GM13976 (cell line): ENCODE measurements at regions not wholly inside any gene's neighbourhood (a gene's known extent, or its start where the extent isn't known, plus 50 kb on each side); places are given as distances from the start of the nearest gene placed in this dataset.
"Not testable (repeated sequence)": the region's sequence is repeated elsewhere in the genome, so short reads cannot be mapped to it uniquely, and the experiment has no call there.

Experiments
- DNase-seq: peaks from one replicate; pipeline ENCODE4 v3.0.0; 2012; ENCODE audit warnings: low spot score
- in situ Hi-C: fragments of 300-500 bp; cut with MboI; formaldehyde crosslinking; loops from one replicate; pipeline ENCODE4 v1.12.0; 2022; ENCODE audit warnings: low sequenced_read_pairs, mixed read lengths, inconsistent platforms; ENCODE audit not compliant: unreplicated experiment
- TF ChIP-seq, protein P1 (sequence below): IDR thresholded peaks from 2 replicates; pipeline ENCODE4 v1.5.1; 2012; ENCODE audit warnings: borderline replicate concordance, mild to moderate bottlenecking; ENCODE audit not compliant: insufficient read depth; ENCODE audit errors: extremely low read depth, missing control alignments, control extremely low read depth

DNA sequence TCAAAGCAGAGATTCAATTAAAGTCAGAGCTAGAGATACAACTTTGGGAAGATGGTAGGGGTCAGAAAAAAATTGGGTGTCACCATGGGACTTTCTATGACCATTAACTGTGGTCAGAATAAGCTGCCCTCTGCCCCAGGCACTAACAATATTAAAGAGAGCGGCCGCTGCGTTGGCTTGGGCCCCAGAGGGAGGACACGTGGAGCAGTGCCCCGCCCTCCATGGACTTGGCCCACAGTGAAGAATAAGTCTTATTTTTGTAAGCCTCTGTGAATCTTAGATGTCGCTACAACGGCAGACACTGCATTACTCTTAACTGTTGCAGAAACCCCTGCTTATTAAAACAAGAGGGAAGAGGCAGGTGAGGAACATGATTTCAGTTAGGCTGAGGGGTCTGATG is 172.7 kb downstream of the UQCRFS1 start:
- in situ Hi-C loops = no loop called here
- DNase-seq = no peak
- TF ChIP-seq, protein P1, sequence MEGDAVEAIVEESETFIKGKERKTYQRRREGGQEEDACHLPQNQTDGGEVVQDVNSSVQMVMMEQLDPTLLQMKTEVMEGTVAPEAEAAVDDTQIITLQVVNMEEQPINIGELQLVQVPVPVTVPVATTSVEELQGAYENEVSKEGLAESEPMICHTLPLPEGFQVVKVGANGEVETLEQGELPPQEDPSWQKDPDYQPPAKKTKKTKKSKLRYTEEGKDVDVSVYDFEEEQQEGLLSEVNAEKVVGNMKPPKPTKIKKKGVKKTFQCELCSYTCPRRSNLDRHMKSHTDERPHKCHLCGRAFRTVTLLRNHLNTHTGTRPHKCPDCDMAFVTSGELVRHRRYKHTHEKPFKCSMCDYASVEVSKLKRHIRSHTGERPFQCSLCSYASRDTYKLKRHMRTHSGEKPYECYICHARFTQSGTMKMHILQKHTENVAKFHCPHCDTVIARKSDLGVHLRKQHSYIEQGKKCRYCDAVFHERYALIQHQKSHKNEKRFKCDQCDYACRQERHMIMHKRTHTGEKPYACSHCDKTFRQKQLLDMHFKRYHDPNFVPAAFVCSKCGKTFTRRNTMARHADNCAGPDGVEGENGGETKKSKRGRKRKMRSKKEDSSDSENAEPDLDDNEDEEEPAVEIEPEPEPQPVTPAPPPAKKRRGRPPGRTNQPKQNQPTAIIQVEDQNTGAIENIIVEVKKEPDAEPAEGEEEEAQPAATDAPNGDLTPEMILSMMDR = no peak

DNA sequence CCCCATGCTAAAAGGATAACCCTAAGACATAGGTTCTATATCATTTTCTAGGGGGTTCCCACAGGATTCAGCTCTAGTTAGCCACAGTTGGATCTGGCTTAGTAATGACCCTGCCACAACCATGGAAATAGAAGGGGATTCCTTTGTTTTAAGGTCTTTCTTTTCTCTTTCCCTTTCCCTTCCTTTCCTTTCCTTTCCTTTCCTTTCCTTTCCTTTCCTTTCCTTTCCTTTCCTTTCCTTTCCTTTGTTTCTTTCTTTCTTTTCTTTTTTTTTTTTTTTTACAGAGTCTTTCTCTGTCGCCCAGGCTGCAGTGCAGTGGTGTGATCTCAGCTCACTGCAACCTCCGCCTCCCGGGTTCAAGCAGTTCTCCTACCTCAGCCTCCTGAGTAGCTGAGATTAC is 173.9 kb downstream of the UQCRFS1 start:
- in situ Hi-C loops, DNase-seq: not testable (repeated sequence)

DNA sequence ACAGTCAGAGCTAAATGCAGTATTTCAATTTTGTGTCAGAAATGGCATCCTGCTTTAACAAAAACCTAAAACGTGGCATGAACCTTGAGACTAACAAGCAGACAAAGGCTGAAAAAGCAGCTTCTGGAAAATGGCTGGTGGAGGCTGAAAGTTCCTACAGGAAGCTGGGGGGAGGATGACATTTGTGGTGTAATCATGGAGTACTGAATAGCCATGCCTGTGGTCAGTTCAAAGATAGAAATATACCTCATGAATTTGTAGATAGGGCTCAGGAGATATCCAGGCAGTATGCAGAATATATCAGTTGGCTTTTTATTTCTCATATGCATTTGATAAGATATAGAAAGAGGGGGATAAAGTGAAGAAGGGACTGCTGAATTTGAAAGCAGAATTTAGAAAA is 181.7 kb downstream of the UQCRFS1 start:
- in situ Hi-C loops = no loop called here
- TF ChIP-seq, protein P1 = no peak
- DNase-seq = no peak

DNA sequence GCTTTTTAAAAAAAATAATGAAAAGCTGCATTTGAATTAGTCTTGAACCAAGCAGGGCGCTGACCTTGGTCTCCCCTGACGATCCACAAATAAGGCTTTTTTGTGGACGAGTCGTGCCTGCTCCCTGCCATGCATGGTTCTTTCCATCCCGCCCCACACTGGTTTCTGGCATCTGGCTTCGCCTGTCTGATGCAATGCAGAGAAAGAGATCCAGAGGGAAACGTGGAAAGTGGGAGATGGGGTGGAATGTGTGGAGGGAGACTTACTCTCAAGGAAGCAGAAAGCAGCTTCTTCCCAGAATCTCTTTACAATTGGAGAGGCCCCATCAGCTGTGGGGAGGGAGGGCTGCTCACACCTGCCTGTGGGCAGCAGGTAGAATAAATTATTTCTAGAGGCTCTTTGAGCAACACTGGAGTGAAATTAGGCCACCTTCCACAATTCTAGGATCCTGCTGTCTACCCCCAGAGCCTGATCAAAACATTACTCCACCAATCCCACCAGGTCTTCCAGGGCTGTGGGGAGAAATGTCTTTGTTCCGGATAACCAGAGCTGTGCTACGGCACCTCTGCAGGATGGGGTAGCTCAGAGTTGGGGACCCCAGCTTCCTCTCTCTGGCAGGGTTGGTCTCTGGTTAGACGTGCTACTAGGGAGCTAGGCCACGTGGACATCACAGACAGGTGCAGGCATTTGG is 183.5 kb downstream of the UQCRFS1 start:
- in situ Hi-C loops = no loop called here
- DNase-seq = no peak
- TF ChIP-seq, protein P1 = no peak

DNA sequence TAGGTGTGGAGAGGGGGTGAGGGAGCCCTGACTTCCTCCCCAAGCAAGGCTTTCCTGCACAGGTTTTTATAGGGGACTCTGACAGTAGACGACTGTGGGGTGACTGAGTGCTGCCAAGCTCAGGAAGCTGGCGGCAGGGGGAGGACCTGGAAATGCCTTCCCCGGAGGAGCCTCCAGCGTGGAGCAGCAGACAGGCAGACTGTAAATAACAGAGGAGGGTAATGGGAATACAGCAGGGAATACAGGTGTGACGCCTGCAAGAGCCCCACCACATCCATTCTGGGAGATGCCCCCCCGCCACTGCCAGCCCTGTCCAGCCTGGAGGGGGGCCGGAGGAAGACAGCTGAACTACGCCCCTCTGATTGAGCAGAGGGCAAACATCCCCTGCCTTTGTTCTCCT is 190.4 kb downstream of the UQCRFS1 start:
- DNase-seq = no peak
- in situ Hi-C loops = no loop called here
- TF ChIP-seq, protein P1 = no peak

DNA sequence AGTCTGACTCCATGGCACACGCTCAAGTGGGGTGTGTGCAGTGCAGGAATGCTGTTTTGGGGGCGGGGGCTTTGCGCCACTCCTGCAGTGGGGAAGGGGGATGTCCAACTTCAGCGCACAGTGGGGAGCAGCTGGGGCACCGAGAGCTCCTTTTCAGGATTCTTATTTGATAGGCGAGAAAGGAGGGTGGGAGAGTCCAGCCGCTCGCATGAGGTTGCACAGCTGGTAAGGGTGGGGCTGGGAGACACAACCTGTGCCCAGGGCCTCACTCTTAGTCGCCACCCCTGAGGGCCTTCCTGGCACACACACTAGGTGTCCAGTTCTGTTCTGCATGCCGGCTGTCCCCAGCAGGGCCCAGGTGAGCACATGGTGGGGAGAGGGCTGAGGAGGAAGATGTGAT is 190.8 kb downstream of the UQCRFS1 start:
- DNase-seq = no peak
- TF ChIP-seq, protein P1 = no peak
- in situ Hi-C loops = no loop called here

DNA sequence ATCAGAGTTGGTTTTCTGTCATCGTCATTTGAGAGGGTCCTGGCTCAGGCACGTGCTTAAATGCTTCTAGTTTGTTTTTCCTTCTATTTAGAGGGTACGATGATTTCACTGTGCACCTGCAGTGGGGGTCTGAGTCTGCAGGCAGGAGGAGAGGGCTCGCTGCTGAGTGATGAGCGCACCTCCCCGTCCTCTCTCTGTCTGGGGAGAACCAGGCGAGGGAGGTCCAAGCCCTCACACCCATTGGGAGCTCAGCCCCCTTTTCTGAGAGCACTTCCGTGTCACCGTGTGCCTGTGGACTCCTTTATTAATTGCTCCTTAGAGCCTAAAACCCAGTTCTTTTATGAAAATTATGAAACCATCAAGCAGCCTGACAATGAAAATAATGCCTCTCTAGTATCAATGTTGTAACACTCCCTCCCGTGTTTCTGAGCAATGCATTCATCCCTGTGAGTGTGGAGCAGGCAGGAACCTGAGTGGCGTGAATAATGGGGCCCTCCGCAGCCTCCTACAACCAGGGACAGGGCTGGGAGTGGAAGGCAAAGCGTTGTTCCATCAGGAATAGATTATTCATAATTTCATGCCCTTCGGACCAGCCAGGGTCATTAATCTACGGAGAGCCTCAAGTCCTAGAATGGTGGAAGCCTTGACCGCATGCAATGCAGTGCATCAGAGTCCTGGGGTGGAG is 191.6 kb downstream of the UQCRFS1 start:
- DNase-seq = no peak
- in situ Hi-C loops = no loop called here
- TF ChIP-seq, protein P1 = no peak
